ENCODE measurements at regions not wholly inside any gene's neighbourhood (a gene's known extent, or its start where the extent isn't known, plus 50 kb on each side); places are given as distances from the start of the nearest gene placed in this dataset.
"Not testable (repeated sequence)": the region's sequence is repeated elsewhere in the genome, so short reads cannot be mapped to it uniquely, and the experiment has no call there.

GRCh38 chrX:125681058-125681457 is 361.4 kb downstream of the TEX13C start:
- no peak for DNase-seq

GRCh38 chrX:125681507-125681906 is 361.8 kb downstream of the TEX13C start:
- DNase-seq: no peak

GRCh38 chrX:125690522-125690921 is 370.9 kb downstream of the TEX13C start:
- not testable (repeated sequence) for DNase-seq

GRCh38 chrX:125694171-125694570 is 374.5 kb downstream of the TEX13C start:
- DNase-seq: no peak

- no peak for DNase-seq
These were observed 389.4 kb downstream of the TEX13C start for GRCh38 chrX:125709074-125709473.

- no peak for DNase-seq
These were observed 389.9 kb downstream of the TEX13C start for GRCh38 chrX:125709532-125709931.

GRCh38 chrX:125710403-125711062 is 390.9 kb downstream of the TEX13C start:
- no peak for DNase-seq

- DNase-seq: no peak
These were observed 391.4 kb downstream of the TEX13C start for GRCh38 chrX:125711103-125711502.

- no peak for DNase-seq
These were observed 394.0 kb downstream of the TEX13C start for GRCh38 chrX:125713633-125714032.

GRCh38 chrX:125727117-125727516 is 407.4 kb downstream of the TEX13C start:
- no peak for DNase-seq

- no peak for DNase-seq
These were observed 416.5 kb downstream of the TEX13C start for GRCh38 chrX:125736008-125736729.

- DNase-seq: no peak
These were observed 423.1 kb downstream of the TEX13C start for GRCh38 chrX:125742811-125743210.

GRCh38 chrX:125744914-125745313 is 421.2 kb downstream of the DCAF12L2 start:
- no peak for DNase-seq

- no peak for DNase-seq
These were observed 408.1 kb downstream of the DCAF12L2 start for GRCh38 chrX:125757794-125758564.

- no peak for DNase-seq
These were observed 407.3 kb downstream of the DCAF12L2 start for GRCh38 chrX:125758819-125759218.

- DNase-seq: no peak
These were observed 403.1 kb downstream of the DCAF12L2 start for GRCh38 chrX:125762954-125763353.

GRCh38 chrX:125765347-125765746 is 400.7 kb downstream of the DCAF12L2 start:
- no peak for DNase-seq

- no peak for DNase-seq
These were observed 396.5 kb downstream of the DCAF12L2 start for GRCh38 chrX:125769628-125770027.

- no peak for DNase-seq
These were observed 387.8 kb downstream of the DCAF12L2 start for GRCh38 chrX:125778261-125778660.

GRCh38 chrX:125782184-125782583 is 383.9 kb downstream of the DCAF12L2 start:
- no peak for DNase-seq

- DNase-seq: no peak
These were observed 379.8 kb downstream of the DCAF12L2 start for GRCh38 chrX:125786316-125786715.

GRCh38 chrX:125791787-125792186 is 374.3 kb downstream of the DCAF12L2 start:
- no peak for DNase-seq

GRCh38 chrX:125810856-125811255 is 355.2 kb downstream of the DCAF12L2 start:
- no peak for DNase-seq

- no peak for DNase-seq
These were observed 340.0 kb downstream of the DCAF12L2 start for GRCh38 chrX:125826080-125826479.
